ENCODE measurements at regions not wholly inside any gene's neighbourhood (a gene's known extent, or its start where the extent isn't known, plus 50 kb on each side); places are given as distances from the start of the nearest gene placed in this dataset.

- no peaks in the 10 kb centered on the region for H3K9me3 ChIP-seq
- intact Hi-C loops (cut with DNase I) = no loop called here
These were observed 535.7 kb downstream of the PPP4R3C start for GRCh38 chrX:26927419-26927818.

GRCh38 chrX:26925088-26925487 is 538.1 kb downstream of the PPP4R3C start:
- ATAC-seq = no peak
- Histone ChIP-seq H3K4me1 (no peaks in the 10 kb centered on the region), H3K27me3 (peaks cover 0 to 14% (median 0%) of the 10 kb centered on the region in 4 donors), H3K36me3 (no peaks in the 10 kb centered on the region), H3K4me3 (no peak overlapping the region), H3K27ac (no peak overlapping the region), H3K9me3 (no peaks in the 10 kb centered on the region)
- no peak for FAIRE-seq
- no peak for DNase-seq
- intact Hi-C loops (cut with DNase I) = no loop called here
- TF ChIP-seq CTCF (IDR thresholded peaks at IDR 0.05) = no peak

More at GRCh38 chrX:26927419-26927818, 535.7 kb downstream of the PPP4R3C start:
- DNase-seq = no peak
- 32 to 33% methylated on average over 2 of the region's 2 CpGs for WGBS, 2 donors
- no peak for TF ChIP-seq CTCF (IDR thresholded peaks at IDR 0.05)
- ATAC-seq = no peak
- no peaks in the 10 kb centered on the region for H3K36me3 ChIP-seq
- no peak overlapping the region for H3K27ac ChIP-seq
- peaks cover 0 to 8% (median 0%) of the 10 kb centered on the region in 4 donors for H3K27me3 ChIP-seq
- H3K4me3 ChIP-seq = no peak overlapping the region
- no peak for FAIRE-seq
- no peaks in the 10 kb centered on the region for H3K4me1 ChIP-seq

- Histone ChIP-seq H3K9me3 (no peaks in the 10 kb centered on the region), H3K27me3 (peaks cover 0 to 17% (median 0%) of the 10 kb centered on the region in 4 donors), H3K36me3 (no peaks in the 10 kb centered on the region), H3K4me1 (no peaks in the 10 kb centered on the region), H3K4me3 (no peak overlapping the region), H3K27ac (no peak overlapping the region)
- FAIRE-seq (no peak), ATAC-seq (no peak), DNase-seq (no peak)
- intact Hi-C loops (cut with DNase I) = no loop called here
- WGBS, 2 donors = 64 to 77% methylated on average over 3 of the region's 3 CpGs
- no peak for TF ChIP-seq CTCF (IDR thresholded peaks at IDR 0.05)
These were observed 540.9 kb downstream of the PPP4R3C start for GRCh38 chrX:26922278-26922677.

- FAIRE-seq = no peak
- WGBS, 2 donors = 16 to 28% methylated on average over 4 of the region's 4 CpGs
- Histone ChIP-seq H3K9me3 (no peaks in the 10 kb centered on the region), H3K4me1 (no peaks in the 10 kb centered on the region), H3K27ac (no peak overlapping the region), H3K27me3 (peaks cover 0 to 17% (median 0%) of the 10 kb centered on the region in 4 donors), H3K4me3 (no peak overlapping the region), H3K36me3 (no peaks in the 10 kb centered on the region)
- no peak for DNase-seq
- peak in 2 of 4 donors; percentile 13 to 17 for TF ChIP-seq CTCF (IDR thresholded peaks at IDR 0.05)
- intact Hi-C loops (cut with DNase I) = no loop called here
- peak in 2 of 4 donors; percentile 56 to 61 for ATAC-seq
These were observed 544.5 kb downstream of the PPP4R3C start for GRCh38 chrX:26918631-26919030.

- no peak for DNase-seq
- peaks cover 0 to 15% (median 0%) of the 10 kb centered on the region in 4 donors for H3K27me3 ChIP-seq
- TF ChIP-seq CTCF (IDR thresholded peaks at IDR 0.05) = no peak
- no peaks in the 10 kb centered on the region for H3K4me1 ChIP-seq
- WGBS, 2 donors = 67 to 70% methylated on average over 5 of the region's 5 CpGs
- no peak for FAIRE-seq
- H3K9me3 ChIP-seq = no peaks in the 10 kb centered on the region
- no peaks in the 10 kb centered on the region for H3K36me3 ChIP-seq
- ATAC-seq = no peak
- intact Hi-C loops (cut with DNase I) = no loop called here
- H3K4me3 ChIP-seq = no peak overlapping the region
- H3K27ac ChIP-seq = no peak overlapping the region
These were observed 546.1 kb downstream of the PPP4R3C start for GRCh38 chrX:26916991-26917390.
